ENCODE measurements at regions not wholly inside any gene's neighbourhood (a gene's known extent, or its start where the extent isn't known, plus 50 kb on each side); places are given as distances from the start of the nearest gene placed in this dataset.

- TF ChIP-seq CTCF (IDR thresholded peaks at IDR 0.05; ENCODE audit: extremely low read depth in 1 of 2, insufficient read depth in 1 of 2, low read depth in 1 of 2, low read length in 2 of 2), result no peak
- no peak for TF ChIP-seq MAX (IDR thresholded peaks at IDR 0.05; ENCODE audit: insufficient read depth, insufficient read length)
- TF ChIP-seq EZH2 (IDR thresholded peaks at IDR 0.05; ENCODE audit: borderline replicate concordance, low read depth, low read length, severe bottlenecking), result no peak
- TF ChIP-seq FOS (IDR thresholded peaks at IDR 0.05; ENCODE audit: borderline replicate concordance, insufficient read depth, low read length), result no peak
- no peak for TF ChIP-seq POLR2A (IDR thresholded peaks at IDR 0.05; ENCODE audit: low read depth, low read length)
- TF ChIP-seq POLR2AphosphoS5 (IDR thresholded peaks at IDR 0.05; ENCODE audit: insufficient read depth, low read depth, low read length), result no peak
- TF ChIP-seq MYC (IDR thresholded peaks at IDR 0.05; ENCODE audit: low read depth, low read length), result no peak
- no peak for TF ChIP-seq GATA2 (IDR thresholded peaks at IDR 0.05; ENCODE audit: insufficient read depth, insufficient read length, low read depth, low read length)
- no peak for TF ChIP-seq JUN (IDR thresholded peaks at IDR 0.05; ENCODE audit: borderline replicate concordance, insufficient read depth, insufficient read length, low read depth)
Measured at GRCh38 chr20:4451487-4452081, 202.5 kb upstream of the ADRA1D start.
